ENCODE measurements at regions not wholly inside any gene's neighbourhood (a gene's known extent, or its start where the extent isn't known, plus 50 kb on each side); places are given as distances from the start of the nearest gene placed in this dataset.
A peak's percentile ranks its signal among the peaks of the same experiment; 100 is the strongest.

DNA sequence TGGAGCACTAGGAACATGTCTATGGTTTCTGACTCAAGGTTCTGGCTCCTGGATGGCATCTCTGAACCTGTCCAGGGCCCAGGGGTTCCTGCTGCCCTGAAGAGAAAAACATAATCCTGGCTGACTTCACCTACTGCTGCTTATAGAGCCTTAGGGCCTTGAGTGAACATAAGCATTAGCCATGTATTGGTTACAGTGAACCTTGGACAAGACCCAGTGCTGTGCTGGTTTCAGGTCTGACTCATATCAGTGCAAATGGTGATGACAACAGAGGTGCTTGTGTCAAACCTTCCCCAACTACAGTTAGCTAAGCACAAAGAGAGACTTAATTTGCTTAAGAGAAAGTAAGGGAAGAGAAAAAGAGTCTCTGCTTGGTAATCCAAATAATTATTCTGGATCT lies 1047.2 kb downstream of the GLUD2 start:
- peaks cover 16% of the 10 kb centered on the region for H3K9me3 Mint-ChIP-seq (ENCODE audit: unreplicated experiment)

DNA sequence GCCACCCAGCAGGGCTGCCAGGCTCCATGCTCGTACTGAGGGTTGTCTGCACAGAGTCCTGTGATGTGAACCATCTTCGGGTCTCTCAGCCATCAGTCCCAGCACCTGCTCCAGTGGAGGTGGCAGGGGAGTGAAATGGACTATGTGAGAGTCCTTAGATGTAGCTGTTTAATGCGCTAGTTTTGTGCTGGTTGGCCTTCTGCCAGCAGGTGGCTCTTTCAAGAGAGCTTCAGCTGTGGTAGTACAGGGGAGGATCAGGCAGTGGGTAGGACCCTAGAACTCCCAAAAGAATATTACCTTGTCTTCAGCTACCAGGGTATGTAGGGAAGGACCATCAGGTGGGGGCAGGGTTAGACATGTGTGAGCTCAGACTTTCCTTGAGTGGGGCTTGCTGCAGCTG lies 1066.0 kb downstream of the GLUD2 start:
- H3K4me3 Mint-ChIP-seq (ENCODE audit: unreplicated experiment) = no peak overlapping the region
- POLR2A ChIA-PET = no interaction called here

More for the DNA sequence above, 1047.2 kb downstream of the GLUD2 start:
- Mint-ChIP-seq H3K27ac (ENCODE audit: low read depth, unreplicated experiment) (no peak overlapping the region), H3K4me3 (ENCODE audit: unreplicated experiment) (no peak overlapping the region), H3K4me1 (ENCODE audit: insufficient read depth, unreplicated experiment) (peaks cover 15% of the 10 kb centered on the region), H3K27me3 (ENCODE audit: insufficient read depth, unreplicated experiment) (no peaks in the 10 kb centered on the region), H3K36me3 (ENCODE audit: insufficient read depth, unreplicated experiment) (no peaks in the 10 kb centered on the region)
- DNase-seq (ENCODE audit: unreplicated experiment) = peak; percentile 67
- POLR2A ChIA-PET = interaction anchor here (0.7 kb wide), 1 partner anchor 934 kb away, joined by 3 read pairs; no protein-coding TSS in a partner anchor
- no TSS peak for BruUV-seq (replicated peaks)
- intact Hi-C loops (cut with micrococcal nuclease) = no loop called here
- TF ChIP-seq, protein P1, sequence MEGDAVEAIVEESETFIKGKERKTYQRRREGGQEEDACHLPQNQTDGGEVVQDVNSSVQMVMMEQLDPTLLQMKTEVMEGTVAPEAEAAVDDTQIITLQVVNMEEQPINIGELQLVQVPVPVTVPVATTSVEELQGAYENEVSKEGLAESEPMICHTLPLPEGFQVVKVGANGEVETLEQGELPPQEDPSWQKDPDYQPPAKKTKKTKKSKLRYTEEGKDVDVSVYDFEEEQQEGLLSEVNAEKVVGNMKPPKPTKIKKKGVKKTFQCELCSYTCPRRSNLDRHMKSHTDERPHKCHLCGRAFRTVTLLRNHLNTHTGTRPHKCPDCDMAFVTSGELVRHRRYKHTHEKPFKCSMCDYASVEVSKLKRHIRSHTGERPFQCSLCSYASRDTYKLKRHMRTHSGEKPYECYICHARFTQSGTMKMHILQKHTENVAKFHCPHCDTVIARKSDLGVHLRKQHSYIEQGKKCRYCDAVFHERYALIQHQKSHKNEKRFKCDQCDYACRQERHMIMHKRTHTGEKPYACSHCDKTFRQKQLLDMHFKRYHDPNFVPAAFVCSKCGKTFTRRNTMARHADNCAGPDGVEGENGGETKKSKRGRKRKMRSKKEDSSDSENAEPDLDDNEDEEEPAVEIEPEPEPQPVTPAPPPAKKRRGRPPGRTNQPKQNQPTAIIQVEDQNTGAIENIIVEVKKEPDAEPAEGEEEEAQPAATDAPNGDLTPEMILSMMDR (IDR thresholded peaks at IDR 0.05; ENCODE audit: unreplicated experiment) = no peak
- CTCF ChIA-PET = interaction anchor here (0.6 to 1.8 kb wide), 3 partner anchors 10 to 632 kb away, joined by 3 to 5 read pairs (median 4); no protein-coding TSS in a partner anchor

DNA sequence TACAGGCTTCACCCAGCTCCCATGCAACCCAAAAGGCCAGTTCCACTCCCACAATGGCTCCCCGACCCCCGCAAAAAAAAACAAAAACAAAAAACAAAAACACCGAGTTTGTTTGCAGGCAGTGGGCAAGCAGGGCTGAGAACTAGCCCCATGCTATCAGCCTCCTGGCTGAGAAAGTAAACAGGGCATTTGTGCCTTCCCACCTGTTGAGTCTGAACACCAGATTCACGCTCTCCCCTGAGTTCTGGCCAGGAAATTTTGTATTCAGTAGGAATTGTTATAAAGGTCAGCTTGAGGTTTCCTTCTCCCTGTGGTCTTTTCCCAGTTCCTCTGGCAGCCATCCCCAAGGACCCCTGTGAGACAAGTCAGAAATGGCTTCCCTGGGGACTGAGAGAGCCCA lies 1066.5 kb downstream of the GLUD2 start:
- no TSS peak for BruUV-seq (replicated peaks)
- intact Hi-C loops (cut with micrococcal nuclease) = no loop called here
- H3K27me3 Mint-ChIP-seq (ENCODE audit: insufficient read depth, unreplicated experiment) = no peaks in the 10 kb centered on the region
- H3K4me3 Mint-ChIP-seq (ENCODE audit: unreplicated experiment) = no peak overlapping the region
- CTCF ChIA-PET = no interaction called here
- H3K27ac Mint-ChIP-seq (ENCODE audit: low read depth, unreplicated experiment) = no peak overlapping the region
- POLR2A ChIA-PET = no interaction called here
- H3K9me3 Mint-ChIP-seq (ENCODE audit: unreplicated experiment) = peaks cover 12% of the 10 kb centered on the region
- no peaks in the 10 kb centered on the region for H3K36me3 Mint-ChIP-seq (ENCODE audit: insufficient read depth, unreplicated experiment)
- TF ChIP-seq, protein P1 (IDR thresholded peaks at IDR 0.05; ENCODE audit: unreplicated experiment) = no peak
- no peak for DNase-seq (ENCODE audit: unreplicated experiment)
- H3K4me1 Mint-ChIP-seq (ENCODE audit: insufficient read depth, unreplicated experiment) = no peaks in the 10 kb centered on the region

More for the DNA sequence above, 1066.0 kb downstream of the GLUD2 start:
- no peak for DNase-seq (ENCODE audit: unreplicated experiment)
- TF ChIP-seq, protein P1 (IDR thresholded peaks at IDR 0.05; ENCODE audit: unreplicated experiment) = no peak
- CTCF ChIA-PET = no interaction called here
- Mint-ChIP-seq H3K36me3 (ENCODE audit: insufficient read depth, unreplicated experiment) (no peaks in the 10 kb centered on the region), H3K27me3 (ENCODE audit: insufficient read depth, unreplicated experiment) (no peaks in the 10 kb centered on the region), H3K9me3 (ENCODE audit: unreplicated experiment) (peaks cover 12% of the 10 kb centered on the region), H3K27ac (ENCODE audit: low read depth, unreplicated experiment) (no peak overlapping the region), H3K4me1 (ENCODE audit: insufficient read depth, unreplicated experiment) (no peaks in the 10 kb centered on the region)
- intact Hi-C loops (cut with micrococcal nuclease) = no loop called here
- no TSS peak for BruUV-seq (replicated peaks)

DNA sequence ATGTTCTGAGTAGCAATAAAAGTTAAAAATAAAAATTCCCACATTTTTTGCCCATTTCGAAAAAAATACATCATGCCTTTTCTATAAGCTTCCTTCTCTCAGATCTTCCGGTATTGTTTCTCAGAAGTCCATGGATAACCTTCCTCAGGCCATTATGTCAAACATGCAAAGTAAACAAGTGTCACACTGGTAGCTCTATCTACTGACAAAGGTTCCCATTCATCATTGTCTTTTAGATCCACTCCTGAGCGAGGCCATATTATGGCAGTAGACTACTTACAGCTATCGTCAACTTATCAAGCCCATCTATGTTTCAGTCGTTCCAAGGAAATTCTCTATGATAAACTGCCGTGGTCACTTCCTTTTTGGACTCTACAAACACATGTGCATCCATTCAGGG lies 1068.2 kb downstream of the GLUD2 start:
- peaks cover 12% of the 10 kb centered on the region for H3K9me3 Mint-ChIP-seq (ENCODE audit: unreplicated experiment)
- H3K4me3 Mint-ChIP-seq (ENCODE audit: unreplicated experiment) = no peak overlapping the region
- no peaks in the 10 kb centered on the region for H3K36me3 Mint-ChIP-seq (ENCODE audit: insufficient read depth, unreplicated experiment)
- TF ChIP-seq, protein P1 (IDR thresholded peaks at IDR 0.05; ENCODE audit: unreplicated experiment) = no peak
- ChIA-PET POLR2A (no interaction called here), CTCF (interaction anchor here (0.6 kb wide), 1 partner anchor 23 kb away, joined by 4 read pairs; no protein-coding TSS in a partner anchor)
- no peak for DNase-seq (ENCODE audit: unreplicated experiment)
- no peaks in the 10 kb centered on the region for H3K4me1 Mint-ChIP-seq (ENCODE audit: insufficient read depth, unreplicated experiment)
- intact Hi-C loops (cut with micrococcal nuclease) = no loop called here
- no peaks in the 10 kb centered on the region for H3K27me3 Mint-ChIP-seq (ENCODE audit: insufficient read depth, unreplicated experiment)
- H3K27ac Mint-ChIP-seq (ENCODE audit: low read depth, unreplicated experiment) = no peak overlapping the region
- BruUV-seq (replicated peaks) = no TSS peak
